KMS-11 (cell line): ENCODE measurements at regions not wholly inside any gene's neighbourhood (a gene's known extent, or its start where the extent isn't known, plus 50 kb on each side); places are given as distances from the start of the nearest gene placed in this dataset.
"Not testable (repeated sequence)": the region's sequence is repeated elsewhere in the genome, so short reads cannot be mapped to it uniquely, and the experiment has no call there.

ENCODE experiments used
- H2AFZ ChIP-seq: fragments of 200-600 bp; sonication (generic); 2 replicates; pipeline ENCODE4 v1.6.1; 2016; ENCODE audit warnings: antibody characterized with exemption, mixed run types, low read depth
- H3K27ac ChIP-seq: fragments of 200-600 bp; sonication (generic); 2 replicates; pipeline ENCODE4 v1.6.1; 2016; ENCODE audit warnings: mild to moderate bottlenecking, mixed run types
- H3K27me3 ChIP-seq: fragments of 200-600 bp; sonication (generic); 2 replicates; pipeline ENCODE4 v1.6.1; 2017; ENCODE audit warnings: mild to moderate bottlenecking, low read depth, mixed run types, moderate library complexity; ENCODE audit not compliant: insufficient read depth
- H3K36me3 ChIP-seq: fragments of 200-600 bp; sonication (generic); 2 replicates; pipeline ENCODE4 v1.6.1; 2017; ENCODE audit warnings: mild to moderate bottlenecking, mixed run types; ENCODE audit not compliant: insufficient read depth
- H3K4me1 ChIP-seq: fragments of 200-600 bp; sonication (generic); 2 replicates; pipeline ENCODE4 v1.6.1; 2016; ENCODE audit warnings: mild to moderate bottlenecking, low read depth, mixed run types; ENCODE audit not compliant: poor library complexity, severe bottlenecking
- H3K4me2 ChIP-seq: fragments of 200-600 bp; sonication (generic); 2 replicates; pipeline ENCODE4 v1.7.0; 2016; ENCODE audit warnings: mild to moderate bottlenecking, mixed run types
- H3K4me3 ChIP-seq: fragments of 200-600 bp; sonication (generic); IDR thresholded peaks from 2 replicates; pipeline ENCODE4 v1.6.1; 2017; ENCODE audit warnings: low read depth, low read length, mixed read lengths; ENCODE audit not compliant: insufficient read depth
- H3K79me2 ChIP-seq: fragments of 200-600 bp; sonication (generic); 2 replicates; pipeline ENCODE4 v1.6.1; 2016; ENCODE audit warnings: low read depth, mixed run types; ENCODE audit not compliant: insufficient read depth
- H3K9ac ChIP-seq: fragments of 200-600 bp; sonication (generic); 2 replicates; pipeline ENCODE4 v1.6.1; 2016; ENCODE audit warnings: mild to moderate bottlenecking, mixed run types
- H4K20me1 ChIP-seq: fragments of 200-600 bp; sonication (generic); 2 replicates; pipeline ENCODE4 v1.6.1; 2016; ENCODE audit warnings: mild to moderate bottlenecking, mixed run types; ENCODE audit not compliant: insufficient read depth
- TF ChIP-seq, protein P1 (sequence below): fragments of 200-600 bp; sonication (generic); conservative IDR thresholded peaks from 2 replicates; pipeline ENCODE4 v1.6.1; 2017; ENCODE audit warnings: low read depth, mild to moderate bottlenecking, antibody characterized with exemption, low read length, moderate library complexity, mixed read lengths

DNA sequence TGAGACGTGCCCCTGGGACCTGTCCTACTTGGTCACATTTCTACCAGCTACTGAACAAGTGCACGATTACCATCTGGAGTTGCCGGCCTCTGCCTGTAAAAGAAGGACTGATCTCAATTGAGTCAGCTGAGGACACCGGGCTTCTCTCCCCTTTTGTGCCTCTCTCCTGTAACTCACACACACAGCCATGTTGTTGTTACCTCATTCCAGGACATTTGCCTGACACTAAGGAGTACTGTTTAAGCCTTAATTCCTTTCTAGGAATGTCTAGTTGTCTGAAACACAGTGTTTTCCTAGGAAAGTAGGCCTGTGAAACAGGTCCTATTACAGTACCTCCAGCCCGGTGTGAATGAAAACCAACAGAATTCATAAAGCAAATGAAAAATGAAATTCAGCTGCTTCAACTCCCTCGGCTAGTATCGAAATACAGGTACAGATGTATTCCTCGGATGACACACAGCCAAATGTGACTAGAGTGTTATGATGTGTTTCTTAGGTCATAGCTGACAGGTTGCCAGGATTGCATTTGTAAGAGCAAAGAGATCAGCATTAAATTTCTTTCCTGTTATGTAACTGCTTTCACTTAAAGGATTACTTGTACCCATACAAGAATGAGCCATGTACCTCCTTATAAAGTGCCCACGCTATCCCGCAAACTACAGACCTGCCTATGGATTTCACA lies 152.0 kb upstream of the IRS2 start:
- Histone ChIP-seq H3K4me2 (no peak overlapping the region), H2AFZ (no peak overlapping the region), H3K27me3 (no peaks in the 10 kb centered on the region)

DNA sequence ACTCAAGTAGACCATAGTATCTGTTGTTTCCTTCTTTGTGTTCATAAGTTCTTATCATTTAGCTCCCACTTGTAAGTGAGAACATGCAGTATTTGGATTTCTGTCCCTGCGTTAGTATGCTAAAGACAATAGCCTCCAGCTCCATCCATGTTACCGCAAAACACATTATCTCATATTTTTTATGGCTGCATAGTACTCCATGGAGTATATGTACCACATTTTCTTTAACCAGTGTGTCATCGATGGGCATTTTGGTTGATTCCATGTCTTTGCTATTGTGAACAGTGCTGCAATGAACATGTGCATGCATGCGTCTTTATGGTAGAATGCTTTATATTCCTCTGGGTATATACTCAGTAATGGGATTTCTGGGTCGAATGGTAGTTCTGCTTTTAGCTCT lies 148.1 kb upstream of the IRS2 start:
- not testable (repeated sequence) for H4K20me1 ChIP-seq, H3K36me3 ChIP-seq, H3K4me2 ChIP-seq, H3K9ac ChIP-seq, H3K4me1 ChIP-seq, H2AFZ ChIP-seq, H3K4me3 ChIP-seq, H3K79me2 ChIP-seq, H3K27me3 ChIP-seq, H3K27ac ChIP-seq

More for the DNA sequence above, 152.0 kb upstream of the IRS2 start:
- Histone ChIP-seq H3K79me2 (no peaks in the 10 kb centered on the region), H4K20me1 (no peaks in the 10 kb centered on the region), H3K27ac (no peak overlapping the region), H3K4me3 (no peak overlapping the region), H3K4me1 (no peaks in the 10 kb centered on the region), H3K36me3 (no peaks in the 10 kb centered on the region), H3K9ac (no peak overlapping the region)
- TF ChIP-seq, protein P1, sequence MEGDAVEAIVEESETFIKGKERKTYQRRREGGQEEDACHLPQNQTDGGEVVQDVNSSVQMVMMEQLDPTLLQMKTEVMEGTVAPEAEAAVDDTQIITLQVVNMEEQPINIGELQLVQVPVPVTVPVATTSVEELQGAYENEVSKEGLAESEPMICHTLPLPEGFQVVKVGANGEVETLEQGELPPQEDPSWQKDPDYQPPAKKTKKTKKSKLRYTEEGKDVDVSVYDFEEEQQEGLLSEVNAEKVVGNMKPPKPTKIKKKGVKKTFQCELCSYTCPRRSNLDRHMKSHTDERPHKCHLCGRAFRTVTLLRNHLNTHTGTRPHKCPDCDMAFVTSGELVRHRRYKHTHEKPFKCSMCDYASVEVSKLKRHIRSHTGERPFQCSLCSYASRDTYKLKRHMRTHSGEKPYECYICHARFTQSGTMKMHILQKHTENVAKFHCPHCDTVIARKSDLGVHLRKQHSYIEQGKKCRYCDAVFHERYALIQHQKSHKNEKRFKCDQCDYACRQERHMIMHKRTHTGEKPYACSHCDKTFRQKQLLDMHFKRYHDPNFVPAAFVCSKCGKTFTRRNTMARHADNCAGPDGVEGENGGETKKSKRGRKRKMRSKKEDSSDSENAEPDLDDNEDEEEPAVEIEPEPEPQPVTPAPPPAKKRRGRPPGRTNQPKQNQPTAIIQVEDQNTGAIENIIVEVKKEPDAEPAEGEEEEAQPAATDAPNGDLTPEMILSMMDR = no peak

DNA sequence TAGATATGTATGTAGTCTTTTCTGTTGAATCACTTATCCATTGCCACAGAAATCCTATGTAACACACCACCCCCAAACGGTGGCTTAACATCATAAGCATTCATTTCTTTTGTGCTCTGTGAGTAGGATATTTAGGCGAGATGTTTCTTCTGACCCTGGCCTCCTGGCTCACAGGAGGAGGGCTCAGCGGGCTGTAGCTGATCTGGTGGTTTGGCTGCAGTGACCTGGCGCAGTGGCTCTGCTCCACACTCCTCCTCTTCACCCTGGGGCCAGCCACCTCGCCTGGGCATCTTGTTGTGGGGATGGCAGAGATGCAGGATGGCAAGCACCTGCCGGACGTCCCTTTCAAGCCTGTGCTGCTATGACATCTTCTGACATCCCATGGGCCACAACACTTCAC lies 147.1 kb upstream of the IRS2 start:
- TF ChIP-seq, protein P1 = no peak
- no peak overlapping the region for H2AFZ ChIP-seq

DNA sequence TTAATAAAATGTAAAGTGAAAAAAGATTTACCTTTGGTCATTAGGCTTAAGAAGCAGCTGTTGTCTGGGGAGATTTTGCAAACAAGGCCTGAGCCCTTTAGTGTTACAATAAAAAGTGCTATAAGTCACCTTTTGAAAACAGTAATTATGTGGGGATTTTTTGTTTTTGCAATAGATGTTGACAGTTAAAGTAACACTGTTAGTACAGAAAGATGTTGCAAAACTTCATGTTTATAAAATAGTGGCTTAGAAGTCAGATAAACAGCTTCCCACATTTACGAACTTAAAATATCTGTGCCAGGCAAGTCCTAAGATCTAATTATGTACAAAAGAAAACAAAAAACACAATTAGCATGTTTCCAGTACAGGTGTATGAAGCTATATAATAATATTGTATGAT lies 138.0 kb upstream of the IRS2 start:
- H3K27me3 ChIP-seq = no peaks in the 10 kb centered on the region
- H2AFZ ChIP-seq = no peak overlapping the region
- H3K4me2 ChIP-seq = no peak overlapping the region
- no peak overlapping the region for H3K9ac ChIP-seq
- H3K4me1 ChIP-seq = no peaks in the 10 kb centered on the region
- no peak overlapping the region for H3K4me3 ChIP-seq
- H3K36me3 ChIP-seq = no peaks in the 10 kb centered on the region
- TF ChIP-seq, protein P1 = no peak
- H3K27ac ChIP-seq = no peak overlapping the region
- H4K20me1 ChIP-seq = no peaks in the 10 kb centered on the region
- no peaks in the 10 kb centered on the region for H3K79me2 ChIP-seq

More for the DNA sequence above, 147.1 kb upstream of the IRS2 start:
- H3K9ac ChIP-seq = no peak overlapping the region
- H3K4me3 ChIP-seq = no peak overlapping the region
- no peak overlapping the region for H3K27ac ChIP-seq
- no peaks in the 10 kb centered on the region for H3K36me3 ChIP-seq
- H4K20me1 ChIP-seq = no peaks in the 10 kb centered on the region
- no peak overlapping the region for H3K4me2 ChIP-seq
- no peaks in the 10 kb centered on the region for H3K79me2 ChIP-seq
- no peaks in the 10 kb centered on the region for H3K4me1 ChIP-seq
- no peaks in the 10 kb centered on the region for H3K27me3 ChIP-seq

DNA sequence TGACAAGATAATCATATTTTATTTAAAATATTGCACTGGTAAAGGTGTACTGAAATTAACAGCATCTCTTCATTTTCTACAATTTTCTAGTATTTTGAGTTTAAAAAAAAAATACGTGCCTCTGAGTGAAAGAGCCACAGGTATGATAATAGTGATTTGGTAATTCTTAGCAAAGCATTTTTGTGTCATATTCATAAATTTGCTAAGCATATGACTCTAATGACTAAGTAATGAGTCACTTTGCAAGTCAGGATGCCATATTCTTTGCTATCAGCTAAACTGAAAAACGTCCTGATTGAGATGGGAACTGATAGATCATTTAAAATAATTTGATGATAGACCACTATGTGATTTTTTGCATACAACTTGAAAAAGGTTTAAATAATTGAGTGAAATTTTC lies 136.1 kb upstream of the IRS2 start:
- H2AFZ ChIP-seq = no peak overlapping the region
- H3K27me3 ChIP-seq = no peaks in the 10 kb centered on the region
- no peak overlapping the region for H3K4me3 ChIP-seq
- no peaks in the 10 kb centered on the region for H3K4me1 ChIP-seq
- no peak overlapping the region for H3K4me2 ChIP-seq
- H3K9ac ChIP-seq = no peak overlapping the region
- TF ChIP-seq, protein P1 = no peak
- no peaks in the 10 kb centered on the region for H4K20me1 ChIP-seq
- no peak overlapping the region for H3K27ac ChIP-seq
- H3K79me2 ChIP-seq = no peaks in the 10 kb centered on the region
- H3K36me3 ChIP-seq = no peaks in the 10 kb centered on the region
